HepG2 (cell line): ENCODE measurements at regions not wholly inside any gene's neighbourhood (a gene's known extent, or its start where the extent isn't known, plus 50 kb on each side); places are given as distances from the start of the nearest gene placed in this dataset.

Experiments used
- ATAC-seq: fragments of 200-7000 bp; cut with Tn5 transposase; 3 replicates; pipeline ENCODE4 v1.9.1; 2020; ENCODE audit warnings: mild to moderate bottlenecking, moderate library complexity
- BruUV-seq: library from RNA; stranded (reverse); fragments of 400-500 nt; replicated peaks from 2 replicates; lab custom pipeline; 2021; lab: Mats Ljungman, UMichigan
- CTCF ChIA-PET: fragments of 300-600 bp; formaldehyde crosslinking; extraction: SDS; loops from one replicate; lab custom pipeline; 2021; ENCODE audit warnings: low total read pairs, inconsistent platforms, low intra/inter-chr PET ratio; lab: Yijun Ruan, JAX
- POLR2A ChIA-PET: fragments of 350-600 bp; sonication (Branson Sonifier 250); formaldehyde crosslinking; loops from one replicate; lab custom pipeline; 2020; ENCODE audit warnings: antibody characterized with exemption, inconsistent platforms; lab: Yijun Ruan, JAX
- DNase-seq: peaks from one replicate; pipeline ENCODE4 v3.0.0-alpha.2; 2015; ENCODE audit warnings: low spot score
- FAIRE-seq: peaks from 3 replicates; lab custom pipeline; 2011; peaks lifted over from hg19 to GRCh38; lab: Jason Lieb, UNC
- H2AFZ ChIP-seq: one replicate; pipeline ENCODE4 v1.6.1; 2011; ENCODE audit warnings: low read length, inconsistent platforms
- H3K27ac ChIP-seq: fragments of 300-600 bp; 3 replicates; pipeline ENCODE4 v1.8.0; 2011; ENCODE audit warnings: mixed run types, mild to moderate bottlenecking, mixed read lengths, low read length, inconsistent platforms; ENCODE audit not compliant: insufficient read depth; ENCODE audit errors: extremely low read length
- H3K27me3 ChIP-seq, 2 experiments: fragments of 200-600 bp in 1 of 2; 2 replicates in 1 of 2; 3 replicates in 1 of 2; pipeline versions ENCODE4 v1.6.0 to v1.8.0; 2011; ENCODE audit warnings: low read length in 2 of 2, mild to moderate bottlenecking in 2 of 2, moderate library complexity in 2 of 2, inconsistent platforms in 1 of 2; ENCODE audit not compliant: insufficient read depth in 2 of 2, control insufficient read depth in 1 of 2
- H3K36me3 ChIP-seq, 2 experiments: fragments of 200-600 bp in 1 of 2; replicated peaks in 1 of 2; 2 replicates in 1 of 2; 3 replicates in 1 of 2; pipeline versions ENCODE4 v1.5.1 to v1.8.0; 2011; ENCODE audit warnings: low read length in 2 of 2, inconsistent platforms in 1 of 2; ENCODE audit not compliant: insufficient read depth in 2 of 2, control insufficient read depth in 1 of 2
- H3K4me1 ChIP-seq: 2 replicates; pipeline ENCODE4 v1.5.1; 2012; ENCODE audit warnings: low read length, inconsistent platforms; ENCODE audit not compliant: insufficient read depth
- H3K4me2 ChIP-seq: 2 replicates; pipeline ENCODE4 v1.6.0; 2011; ENCODE audit warnings: low read depth, low read length, inconsistent platforms
- H3K4me3 ChIP-seq, 3 experiments: fragments of 200-600 bp in 1 of 3; sonication (generic), shearing (Covaris generic) in 1 of 3; replicated peaks in 1 of 3; 2 replicates each; pipeline ENCODE4 v1.5.1; 2011 to 2016; ENCODE audit warnings: low read length in 3 of 3, inconsistent platforms in 2 of 3, low read depth in 2 of 3, mild to moderate bottlenecking in 2 of 3, control low read depth in 1 of 3, mixed read lengths in 1 of 3; ENCODE audit not compliant: insufficient read depth in 1 of 3
- H3K79me2 ChIP-seq: one replicate; pipeline ENCODE4 v1.6.1; 2011; ENCODE audit warnings: low read length, inconsistent platforms; ENCODE audit not compliant: insufficient read depth
- H3K9ac ChIP-seq: 2 replicates; pipeline ENCODE4 v1.6.0; 2011; ENCODE audit warnings: mild to moderate bottlenecking, low read depth, low read length, inconsistent platforms; ENCODE audit not compliant: insufficient read depth
- H3K9me3 ChIP-seq: 2 replicates; pipeline ENCODE4 v1.5.1; 2012; ENCODE audit warnings: mild to moderate bottlenecking, low read length
- H4K20me1 ChIP-seq: 2 replicates; pipeline ENCODE4 v1.6.0; 2011; ENCODE audit warnings: inconsistent platforms, mild to moderate bottlenecking, low read length, moderate library complexity; ENCODE audit not compliant: insufficient read depth
- ESRRA ChIP-seq: sonication (generic); formaldehyde crosslinking; IDR thresholded peaks from 2 replicates; pipeline ENCODE4 v1.5.1; 2020; ENCODE audit warnings: mild to moderate bottlenecking, low read depth, missing genetic modification reagents
- FOXP1 ChIP-seq, 2 experiments: fragments of 450-650 bp in 1 of 2; IDR thresholded peaks; 2 replicates each; pipeline ENCODE4 v1.6.1; 2017 to 2018; ENCODE audit warnings: antibody characterized with exemption in 1 of 2
- GATA4 ChIP-seq: sonication (generic); IDR thresholded peaks from 2 replicates; pipeline ENCODE4 v1.6.1; 2016; ENCODE audit warnings: antibody characterized with exemption, low read depth, borderline replicate concordance
- NR2F1 ChIP-seq, 2 experiments: fragments of 450-650 bp in 1 of 2; formaldehyde crosslinking in 1 of 2; IDR thresholded peaks; 2 replicates each; pipeline versions ENCODE4 v1.5.0 to v1.6.1; 2016 to 2020; ENCODE audit warnings: mild to moderate bottlenecking in 1 of 2, missing compliant biosample characterization in 1 of 2, missing genetic modification reagents in 1 of 2, moderate library complexity in 1 of 2
- TRIM24 ChIP-seq: sonication (generic); formaldehyde crosslinking; IDR thresholded peaks from 2 replicates; pipeline ENCODE4 v1.8.0; 2022; ENCODE audit warnings: mild to moderate bottlenecking, missing genetic modification reagents
- ZNF20 ChIP-seq: sonication (generic); formaldehyde crosslinking; IDR thresholded peaks from 2 replicates; pipeline ENCODE4 v1.4.0; 2020; ENCODE audit warnings: mild to moderate bottlenecking, moderate library complexity, missing genetic modification reagents
- ZNF296 ChIP-seq: sonication (generic); formaldehyde crosslinking; conservative IDR thresholded peaks from 2 replicates; pipeline ENCODE4 v1.5.0; 2020; ENCODE audit warnings: mild to moderate bottlenecking, missing genetic modification reagents
- WGBS: methylation state at CpG from one replicate; pipeline ENCODE4 v1.1.6; 2017; ENCODE audit warnings: low lambda C conversion rate; 5-methylcytosine and 5-hydroxymethylcytosine counted together
- in situ Hi-C: cut with HindIII; loops from 2 replicates; pipeline ENCODE4 v1.10.0; 2017; ENCODE audit warnings: low pct_unique_long_range_greater_than_20kb; ENCODE audit not compliant: extremely low pct_ligation_motif_present
- intact Hi-C: fragments of 100-400 bp; cut with micrococcal nuclease; formaldehyde crosslinking; loops from one replicate; pipeline ENCODE4 v1.10.0; 2022; ENCODE audit not compliant: unreplicated experiment
- TF ChIP-seq, protein P1 (sequence below): sonication (generic); formaldehyde crosslinking; IDR thresholded peaks from 2 replicates; pipeline ENCODE4 v1.8.1; 2023; ENCODE audit warnings: mild to moderate bottlenecking, missing genetic modification reagents, borderline replicate concordance
- TF ChIP-seq, protein P2 (sequence below): sonication (generic); formaldehyde crosslinking; IDR thresholded peaks from 2 replicates; pipeline ENCODE4 v1.4.0; 2020; ENCODE audit warnings: mild to moderate bottlenecking, low read depth, missing genetic modification reagents
- TF ChIP-seq, protein P3 (sequence below): sonication (generic); formaldehyde crosslinking; IDR thresholded peaks from 2 replicates; pipeline ENCODE4; 2020; ENCODE audit warnings: missing genetic modification reagents, mild to moderate bottlenecking, borderline replicate concordance

DNA sequence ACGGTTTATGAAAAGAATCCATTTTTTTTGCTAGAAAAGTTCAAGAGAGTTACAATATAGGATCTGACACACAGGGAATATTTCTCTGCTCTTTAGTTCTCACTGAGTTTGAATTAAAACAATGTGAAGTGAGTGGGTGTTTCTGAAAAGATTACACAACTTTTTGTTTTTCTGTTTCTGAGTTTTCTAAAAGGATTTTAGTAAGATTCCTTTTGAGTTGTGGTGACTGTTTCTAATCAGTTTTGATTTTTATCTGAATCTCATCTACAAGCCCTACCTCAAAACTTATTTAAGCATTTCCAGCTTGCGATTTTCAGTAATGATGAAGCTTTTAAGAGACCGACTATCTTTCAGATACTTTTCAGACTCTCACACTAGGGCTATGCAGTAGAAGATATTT is 141.7 kb downstream of the GPAT3 start:
- in situ Hi-C loops (no loop called here), intact Hi-C loops (no loop called here)
- ChIA-PET POLR2A (no interaction called here), CTCF (no interaction called here)
- TF ChIP-seq GATA4: no peak
- no peak for TF ChIP-seq ZNF20 (CRISPR knock-in tag)
- no peak for TF ChIP-seq ESRRA
- no peak for TF ChIP-seq FOXP1 (IDR thresholded peaks at IDR 0.05)
- no peak for TF ChIP-seq FOXP1 (CRISPR knock-in tag; IDR thresholded peaks at IDR 0.05)
- TF ChIP-seq, protein P1, sequence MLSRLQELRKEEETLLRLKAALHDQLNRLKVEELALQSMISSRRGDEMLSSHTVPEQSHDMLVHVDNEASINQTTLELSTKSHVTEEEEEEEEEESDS (CRISPR knock-in tag): no peak
- TF ChIP-seq, protein P2, sequence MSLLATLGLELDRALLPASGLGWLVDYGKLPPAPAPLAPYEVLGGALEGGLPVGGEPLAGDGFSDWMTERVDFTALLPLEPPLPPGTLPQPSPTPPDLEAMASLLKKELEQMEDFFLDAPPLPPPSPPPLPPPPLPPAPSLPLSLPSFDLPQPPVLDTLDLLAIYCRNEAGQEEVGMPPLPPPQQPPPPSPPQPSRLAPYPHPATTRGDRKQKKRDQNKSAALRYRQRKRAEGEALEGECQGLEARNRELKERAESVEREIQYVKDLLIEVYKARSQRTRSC (CRISPR knock-in tag): no peak
- TF ChIP-seq NR2F1 (CRISPR knock-in tag; IDR thresholded peaks at IDR 0.05): no peak
- TF ChIP-seq ZNF296 (CRISPR knock-in tag): no peak
- TF ChIP-seq, protein P3, sequence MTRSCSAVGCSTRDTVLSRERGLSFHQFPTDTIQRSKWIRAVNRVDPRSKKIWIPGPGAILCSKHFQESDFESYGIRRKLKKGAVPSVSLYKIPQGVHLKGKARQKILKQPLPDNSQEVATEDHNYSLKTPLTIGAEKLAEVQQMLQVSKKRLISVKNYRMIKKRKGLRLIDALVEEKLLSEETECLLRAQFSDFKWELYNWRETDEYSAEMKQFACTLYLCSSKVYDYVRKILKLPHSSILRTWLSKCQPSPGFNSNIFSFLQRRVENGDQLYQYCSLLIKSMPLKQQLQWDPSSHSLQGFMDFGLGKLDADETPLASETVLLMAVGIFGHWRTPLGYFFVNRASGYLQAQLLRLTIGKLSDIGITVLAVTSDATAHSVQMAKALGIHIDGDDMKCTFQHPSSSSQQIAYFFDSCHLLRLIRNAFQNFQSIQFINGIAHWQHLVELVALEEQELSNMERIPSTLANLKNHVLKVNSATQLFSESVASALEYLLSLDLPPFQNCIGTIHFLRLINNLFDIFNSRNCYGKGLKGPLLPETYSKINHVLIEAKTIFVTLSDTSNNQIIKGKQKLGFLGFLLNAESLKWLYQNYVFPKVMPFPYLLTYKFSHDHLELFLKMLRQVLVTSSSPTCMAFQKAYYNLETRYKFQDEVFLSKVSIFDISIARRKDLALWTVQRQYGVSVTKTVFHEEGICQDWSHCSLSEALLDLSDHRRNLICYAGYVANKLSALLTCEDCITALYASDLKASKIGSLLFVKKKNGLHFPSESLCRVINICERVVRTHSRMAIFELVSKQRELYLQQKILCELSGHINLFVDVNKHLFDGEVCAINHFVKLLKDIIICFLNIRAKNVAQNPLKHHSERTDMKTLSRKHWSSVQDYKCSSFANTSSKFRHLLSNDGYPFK (CRISPR knock-in tag): no peak
- no peak for TF ChIP-seq TRIM24 (CRISPR knock-in tag)
- DNase-seq (no peak), ATAC-seq (no peak), FAIRE-seq (no peak)
- 1% methylated on average over 3 of the region's 3 CpGs for WGBS
- H3K4me2 ChIP-seq: no peak overlapping the region
- no peaks in the 10 kb centered on the region for H3K79me2 ChIP-seq
- H4K20me1 ChIP-seq: no peaks in the 10 kb centered on the region
- H3K4me1 ChIP-seq: no peaks in the 10 kb centered on the region
- no TSS peak for BruUV-seq
- no peak overlapping the region for H2AFZ ChIP-seq
- H3K36me3 ChIP-seq: no peaks in the 10 kb centered on the region
- H3K4me3 ChIP-seq: no peak overlapping the region
- H3K9me3 ChIP-seq: no peaks in the 10 kb centered on the region
- H3K27me3 ChIP-seq: peaks cover 0 to 15% of the 10 kb centered on the region in 2 experiments; a peak in 2 of 5 replicates
- H3K27ac ChIP-seq: no peak overlapping the region
- no peak overlapping the region for H3K9ac ChIP-seq
